Ishikawa (cell line): ENCODE measurements at regions not wholly inside any gene's neighbourhood (a gene's known extent, or its start where the extent isn't known, plus 50 kb on each side); places are given as distances from the start of the nearest gene placed in this dataset.

Experiments
- TAF1 ChIP-seq: IDR thresholded peaks from 2 replicates; pipeline ENCODE4 v1.6.1; 2012; ENCODE audit warnings: low read depth, mild to moderate bottlenecking
- TF ChIP-seq, protein P1 (sequence below): IDR thresholded peaks from 2 replicates; pipeline ENCODE4 v1.6.1; 2012

DNA sequence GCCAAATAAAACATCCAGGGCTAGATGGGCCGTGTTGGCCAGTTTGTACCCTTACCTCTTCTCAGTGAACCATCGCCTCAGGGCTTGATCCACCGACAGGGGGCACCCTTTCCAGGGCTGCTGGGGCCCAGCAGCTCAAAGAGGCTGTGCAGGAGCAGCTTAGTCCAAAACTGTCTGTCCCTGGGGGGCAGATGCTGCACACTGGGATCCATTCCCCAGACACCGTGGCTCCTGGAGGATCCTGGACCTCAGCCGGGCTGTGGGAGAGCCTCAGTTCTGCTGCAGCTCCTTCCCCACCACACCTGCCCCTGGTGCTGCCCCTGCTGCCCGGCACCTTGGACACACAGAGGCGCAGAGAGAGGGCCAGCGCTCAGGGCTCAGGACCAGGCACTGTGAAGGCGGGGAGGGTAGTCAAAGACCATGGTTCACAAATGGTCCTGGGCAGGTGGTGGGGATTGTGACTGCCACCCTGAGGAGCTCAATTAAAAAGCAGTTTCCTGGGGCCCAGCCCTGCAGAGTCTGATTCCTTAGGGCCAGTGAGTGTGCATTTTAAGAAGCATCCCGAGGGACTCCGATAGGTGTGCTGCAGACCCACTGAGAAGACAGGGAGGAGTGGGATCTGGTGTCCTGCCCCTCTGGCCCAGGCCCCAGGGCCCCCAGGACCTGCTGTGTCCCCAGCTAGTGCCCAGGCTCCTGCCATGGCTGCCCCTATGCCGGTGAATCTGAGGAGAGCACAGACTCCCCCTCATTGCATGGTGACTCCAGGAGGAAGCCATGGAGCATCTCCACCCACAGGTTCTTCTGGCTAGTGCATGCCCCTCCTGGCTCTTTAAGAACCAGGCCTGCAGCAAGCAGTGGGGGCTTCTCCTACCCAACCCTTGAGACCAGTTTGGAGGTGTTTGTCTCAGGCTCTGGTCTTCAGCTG lies 86.5 kb upstream of the PRR20G start:
- TF ChIP-seq TAF1, result no peak
- TF ChIP-seq, protein P1, sequence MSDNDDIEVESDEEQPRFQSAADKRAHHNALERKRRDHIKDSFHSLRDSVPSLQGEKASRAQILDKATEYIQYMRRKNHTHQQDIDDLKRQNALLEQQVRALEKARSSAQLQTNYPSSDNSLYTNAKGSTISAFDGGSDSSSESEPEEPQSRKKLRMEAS, result no peak
